GM23338 (cell line): ENCODE measurements at regions not wholly inside any gene's neighbourhood (a gene's known extent, or its start where the extent isn't known, plus 50 kb on each side); places are given as distances from the start of the nearest gene placed in this dataset.

Experiments used
- ATAC-seq: fragments of 200-7000 bp; cut with Tn5 transposase; 3 replicates; pipeline ENCODE4 v1.9.1; 2020
- DNase-seq: peaks from one replicate; pipeline ENCODE4 v3.0.0-alpha.2; 2015; ENCODE audit warnings: low spot score
- H2AFZ ChIP-seq: fragments of 200-600 bp; sonication (generic); 2 replicates; pipeline ENCODE4 v1.8.0; 2016; ENCODE audit warnings: antibody characterized with exemption, mild to moderate bottlenecking, moderate library complexity
- H3F3A ChIP-seq: fragments of 200-600 bp; sonication (generic); replicated peaks from 2 replicates; pipeline ENCODE4 v1.8.0; 2017; ENCODE audit warnings: antibody characterized with exemption, mixed run types, low read depth
- H3K27ac ChIP-seq: fragments of 200-600 bp; sonication (generic); 2 replicates; pipeline ENCODE4 v1.6.1; 2016; ENCODE audit warnings: low read depth
- H3K27me3 ChIP-seq: fragments of 200-600 bp; sonication (generic); 2 replicates; pipeline ENCODE4 v1.8.0; 2016; ENCODE audit warnings: mild to moderate bottlenecking, mixed run types, moderate library complexity; ENCODE audit not compliant: insufficient read depth
- H3K36me3 ChIP-seq: fragments of 200-600 bp; sonication (generic); 2 replicates; pipeline ENCODE4 v1.8.0; 2016; ENCODE audit warnings: mild to moderate bottlenecking; ENCODE audit not compliant: insufficient read depth
- H3K4me1 ChIP-seq: fragments of 200-600 bp; sonication (generic); 2 replicates; pipeline ENCODE4 v1.8.0; 2016; ENCODE audit warnings: mild to moderate bottlenecking, moderate library complexity; ENCODE audit not compliant: insufficient read depth
- H3K4me2 ChIP-seq: fragments of 200-600 bp; sonication (generic); 2 replicates; pipeline ENCODE4 v1.7.1; 2017; ENCODE audit warnings: mixed run types
- H3K4me3 ChIP-seq: fragments of 200-600 bp; sonication (generic); 2 replicates; pipeline ENCODE4 v1.6.1; 2016; ENCODE audit warnings: mixed run types
- H3K79me2 ChIP-seq: fragments of 200-600 bp; sonication (generic); replicated peaks from 2 replicates; pipeline ENCODE4 v1.8.0; 2017; ENCODE audit warnings: mild to moderate bottlenecking; ENCODE audit not compliant: insufficient read depth
- H3K9me2 ChIP-seq: fragments of 200-600 bp; sonication (generic); 2 replicates; pipeline ENCODE4 v1.8.0; 2017; ENCODE audit not compliant: insufficient read depth
- H4K20me1 ChIP-seq: fragments of 200-600 bp; sonication (generic); replicated peaks from 2 replicates; pipeline ENCODE4 v1.8.0; 2017; ENCODE audit warnings: mild to moderate bottlenecking; ENCODE audit not compliant: insufficient read depth
- H3K27ac Mint-ChIP-seq: 2 replicates; pipeline ENCODE4 v1.8.0; 2020; ENCODE audit warnings: inconsistent platforms, mild to moderate bottlenecking, moderate library complexity, mixed read lengths
- H3K27me3 Mint-ChIP-seq: 3 replicates; pipeline ENCODE4 v1.8.0; 2022; ENCODE audit warnings: low read depth, mild to moderate bottlenecking, moderate library complexity, mixed read lengths, inconsistent platforms; ENCODE audit not compliant: insufficient read depth, poor library complexity
- H3K36me3 Mint-ChIP-seq: 3 replicates; pipeline ENCODE4 v1.8.0; 2021; ENCODE audit warnings: low read depth, mild to moderate bottlenecking, inconsistent platforms, moderate library complexity, mixed read lengths
- H3K4me1 Mint-ChIP-seq: 3 replicates; pipeline ENCODE4 v1.8.0; 2020; ENCODE audit warnings: mild to moderate bottlenecking, inconsistent platforms, mixed read lengths
- H3K4me3 Mint-ChIP-seq: 3 replicates; pipeline ENCODE4 v1.8.0; 2021; ENCODE audit warnings: moderate library complexity, mild to moderate bottlenecking, inconsistent platforms, mixed read lengths
- H3K9me3 Mint-ChIP-seq: 3 replicates; pipeline ENCODE4 v1.8.0; 2020; ENCODE audit warnings: moderate library complexity, mild to moderate bottlenecking, inconsistent platforms, mixed read lengths
- CREB1 ChIP-seq: fragments of 250-450 bp; sonication (Bioruptor Pico); IDR thresholded peaks from 2 replicates; pipeline ENCODE4 v1.5.0; 2020; ENCODE audit warnings: low read depth, mild to moderate bottlenecking, moderate library complexity
- EZH2 ChIP-seq: fragments of 200-600 bp; sonication (generic); IDR thresholded peaks from one replicate; pipeline ENCODE4 v1.8.0; 2017; ENCODE audit warnings: antibody characterized with exemption, mild to moderate bottlenecking, low read depth; ENCODE audit not compliant: unreplicated experiment
- EZH2phosphoT487 ChIP-seq: fragments of 200-600 bp; sonication (generic); IDR thresholded peaks from one replicate; pipeline ENCODE4 v1.8.1; 2018; ENCODE audit warnings: antibody characterized with exemption; ENCODE audit not compliant: unreplicated experiment
- JUNB ChIP-seq: IDR thresholded peaks from one replicate; pipeline ENCODE4 v1.6.1; 2016; ENCODE audit warnings: antibody characterized with exemption; ENCODE audit not compliant: unreplicated experiment
- NANOG ChIP-seq: IDR thresholded peaks from 2 replicates; pipeline ENCODE4 v1.6.1; 2016; ENCODE audit warnings: antibody characterized with exemption, borderline replicate concordance
- POLR2AphosphoS5 ChIP-seq: IDR thresholded peaks from 2 replicates; pipeline ENCODE4 v1.6.1; 2016; ENCODE audit warnings: antibody characterized with exemption, low read depth
- STAT1 ChIP-seq: IDR thresholded peaks from one replicate; pipeline ENCODE4 v1.6.1; 2016; ENCODE audit warnings: antibody characterized with exemption; ENCODE audit not compliant: unreplicated experiment
- ZNF114 ChIP-seq: fragments of 250-450 bp; sonication (Bioruptor Pico); IDR thresholded peaks from 2 replicates; pipeline ENCODE4 v1.5.0; 2020; ENCODE audit warnings: mild to moderate bottlenecking, moderate library complexity
- ZNF331 ChIP-seq: fragments of 250-450 bp; sonication (Bioruptor Pico); IDR thresholded peaks from 2 replicates; pipeline ENCODE4 v1.5.0; 2020; ENCODE audit warnings: low read depth, mild to moderate bottlenecking, moderate library complexity
- TF ChIP-seq, protein P1 (sequence below), 2 experiments: fragments of 200-600 bp in 1 of 2; sonication (generic) in 1 of 2; conservative IDR thresholded peaks; 2 replicates each; pipeline versions ENCODE4 v1.5.1 to v1.6.1; 2016 to 2017; ENCODE audit warnings: antibody characterized with exemption in 2 of 2, low read depth in 2 of 2, mild to moderate bottlenecking in 2 of 2, moderate library complexity in 1 of 2
- TF ChIP-seq, protein P2 (sequence below): IDR thresholded peaks from one replicate; pipeline ENCODE4 v1.6.1; 2018; ENCODE audit warnings: antibody characterized with exemption; ENCODE audit not compliant: unreplicated experiment
- TF ChIP-seq, protein P3 (sequence below): IDR thresholded peaks from 2 replicates; pipeline ENCODE4 v1.6.1; 2016; ENCODE audit warnings: antibody characterized with exemption

DNA sequence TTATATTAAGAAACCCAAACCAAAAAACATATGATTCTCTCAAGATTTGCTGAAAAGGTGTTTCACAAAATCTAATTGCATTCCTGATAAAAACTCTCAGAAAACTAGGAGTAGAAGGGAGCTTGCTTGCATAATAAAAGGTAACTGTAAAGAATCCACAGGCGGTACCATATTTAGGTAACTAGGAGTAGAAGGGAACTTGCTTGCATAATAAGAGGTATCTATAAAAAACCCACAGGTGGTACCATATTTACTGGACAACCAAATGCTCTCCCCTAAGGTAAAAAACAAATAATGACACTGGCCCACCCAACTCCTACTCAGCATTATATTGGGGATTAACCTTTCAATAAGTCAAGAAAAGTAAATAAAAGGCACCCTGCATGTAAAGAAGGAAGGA lies 57.5 kb upstream of the FCN1 start:
- H3K27ac Mint-ChIP-seq: peak overlapping the region; percentile 34
- H4K20me1 ChIP-seq: no peaks in the 10 kb centered on the region
- peak overlapping the region; percentile 56 for H3K4me3 Mint-ChIP-seq
- peak; percentile 81 for ATAC-seq
- H3K4me1 ChIP-seq: peaks cover 27% of the 10 kb centered on the region
- peak overlapping the region; percentile 48 for H3K4me2 ChIP-seq
- H3K27ac ChIP-seq: peak overlapping the region; percentile 23; the same call in 1 of the 2 replicates
- no peaks in the 10 kb centered on the region for H3K27me3 ChIP-seq
- H3K36me3 ChIP-seq: no peaks in the 10 kb centered on the region
- H3K4me3 ChIP-seq: peak overlapping the region; percentile 12
- TF ChIP-seq, protein P1, sequence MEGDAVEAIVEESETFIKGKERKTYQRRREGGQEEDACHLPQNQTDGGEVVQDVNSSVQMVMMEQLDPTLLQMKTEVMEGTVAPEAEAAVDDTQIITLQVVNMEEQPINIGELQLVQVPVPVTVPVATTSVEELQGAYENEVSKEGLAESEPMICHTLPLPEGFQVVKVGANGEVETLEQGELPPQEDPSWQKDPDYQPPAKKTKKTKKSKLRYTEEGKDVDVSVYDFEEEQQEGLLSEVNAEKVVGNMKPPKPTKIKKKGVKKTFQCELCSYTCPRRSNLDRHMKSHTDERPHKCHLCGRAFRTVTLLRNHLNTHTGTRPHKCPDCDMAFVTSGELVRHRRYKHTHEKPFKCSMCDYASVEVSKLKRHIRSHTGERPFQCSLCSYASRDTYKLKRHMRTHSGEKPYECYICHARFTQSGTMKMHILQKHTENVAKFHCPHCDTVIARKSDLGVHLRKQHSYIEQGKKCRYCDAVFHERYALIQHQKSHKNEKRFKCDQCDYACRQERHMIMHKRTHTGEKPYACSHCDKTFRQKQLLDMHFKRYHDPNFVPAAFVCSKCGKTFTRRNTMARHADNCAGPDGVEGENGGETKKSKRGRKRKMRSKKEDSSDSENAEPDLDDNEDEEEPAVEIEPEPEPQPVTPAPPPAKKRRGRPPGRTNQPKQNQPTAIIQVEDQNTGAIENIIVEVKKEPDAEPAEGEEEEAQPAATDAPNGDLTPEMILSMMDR (conservative IDR thresholded peaks at IDR 0.05; ENCODE audit: low read depth in 2 of 2): no peak
- TF ChIP-seq, protein P2, sequence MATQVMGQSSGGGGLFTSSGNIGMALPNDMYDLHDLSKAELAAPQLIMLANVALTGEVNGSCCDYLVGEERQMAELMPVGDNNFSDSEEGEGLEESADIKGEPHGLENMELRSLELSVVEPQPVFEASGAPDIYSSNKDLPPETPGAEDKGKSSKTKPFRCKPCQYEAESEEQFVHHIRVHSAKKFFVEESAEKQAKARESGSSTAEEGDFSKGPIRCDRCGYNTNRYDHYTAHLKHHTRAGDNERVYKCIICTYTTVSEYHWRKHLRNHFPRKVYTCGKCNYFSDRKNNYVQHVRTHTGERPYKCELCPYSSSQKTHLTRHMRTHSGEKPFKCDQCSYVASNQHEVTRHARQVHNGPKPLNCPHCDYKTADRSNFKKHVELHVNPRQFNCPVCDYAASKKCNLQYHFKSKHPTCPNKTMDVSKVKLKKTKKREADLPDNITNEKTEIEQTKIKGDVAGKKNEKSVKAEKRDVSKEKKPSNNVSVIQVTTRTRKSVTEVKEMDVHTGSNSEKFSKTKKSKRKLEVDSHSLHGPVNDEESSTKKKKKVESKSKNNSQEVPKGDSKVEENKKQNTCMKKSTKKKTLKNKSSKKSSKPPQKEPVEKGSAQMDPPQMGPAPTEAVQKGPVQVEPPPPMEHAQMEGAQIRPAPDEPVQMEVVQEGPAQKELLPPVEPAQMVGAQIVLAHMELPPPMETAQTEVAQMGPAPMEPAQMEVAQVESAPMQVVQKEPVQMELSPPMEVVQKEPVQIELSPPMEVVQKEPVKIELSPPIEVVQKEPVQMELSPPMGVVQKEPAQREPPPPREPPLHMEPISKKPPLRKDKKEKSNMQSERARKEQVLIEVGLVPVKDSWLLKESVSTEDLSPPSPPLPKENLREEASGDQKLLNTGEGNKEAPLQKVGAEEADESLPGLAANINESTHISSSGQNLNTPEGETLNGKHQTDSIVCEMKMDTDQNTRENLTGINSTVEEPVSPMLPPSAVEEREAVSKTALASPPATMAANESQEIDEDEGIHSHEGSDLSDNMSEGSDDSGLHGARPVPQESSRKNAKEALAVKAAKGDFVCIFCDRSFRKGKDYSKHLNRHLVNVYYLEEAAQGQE: no peak
- no peak for TF ChIP-seq EZH2
- no peak for TF ChIP-seq JUNB
- no peak for TF ChIP-seq POLR2AphosphoS5
- TF ChIP-seq ZNF114 (CRISPR knock-in tag): no peak
- TF ChIP-seq EZH2phosphoT487: no peak
- TF ChIP-seq ZNF331 (CRISPR knock-in tag): no peak
- no peak for TF ChIP-seq STAT1
- no peak for TF ChIP-seq CREB1 (CRISPR knock-in tag)
- TF ChIP-seq, protein P3, sequence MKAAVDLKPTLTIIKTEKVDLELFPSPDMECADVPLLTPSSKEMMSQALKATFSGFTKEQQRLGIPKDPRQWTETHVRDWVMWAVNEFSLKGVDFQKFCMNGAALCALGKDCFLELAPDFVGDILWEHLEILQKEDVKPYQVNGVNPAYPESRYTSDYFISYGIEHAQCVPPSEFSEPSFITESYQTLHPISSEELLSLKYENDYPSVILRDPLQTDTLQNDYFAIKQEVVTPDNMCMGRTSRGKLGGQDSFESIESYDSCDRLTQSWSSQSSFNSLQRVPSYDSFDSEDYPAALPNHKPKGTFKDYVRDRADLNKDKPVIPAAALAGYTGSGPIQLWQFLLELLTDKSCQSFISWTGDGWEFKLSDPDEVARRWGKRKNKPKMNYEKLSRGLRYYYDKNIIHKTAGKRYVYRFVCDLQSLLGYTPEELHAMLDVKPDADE: no peak
- no peak; the same call in 1 of the 2 replicates for TF ChIP-seq NANOG
- no peaks in the 10 kb centered on the region for H3F3A ChIP-seq
- no peaks in the 10 kb centered on the region for H3K9me2 ChIP-seq
- no peak overlapping the region for H2AFZ ChIP-seq
- peaks cover 7% of the 10 kb centered on the region for H3K27me3 Mint-ChIP-seq
- no peaks in the 10 kb centered on the region for H3K36me3 Mint-ChIP-seq
- DNase-seq: peak; percentile 54
- no peaks in the 10 kb centered on the region; the same call in 2 of the 3 replicates for H3K9me3 Mint-ChIP-seq
- H3K79me2 ChIP-seq: no peaks in the 10 kb centered on the region
- H3K4me1 Mint-ChIP-seq: peaks cover 46% of the 10 kb centered on the region
